Hypothalamus (tissue), 51 donors: ENCODE measurements at regions not wholly inside any gene's neighbourhood (a gene's known extent, or its start where the extent isn't known, plus 50 kb on each side); places are given as distances from the start of the nearest gene placed in this dataset.
"Not testable (repeated sequence)": the region's sequence is repeated elsewhere in the genome, so short reads cannot be mapped to it uniquely, and the experiment has no call there.

ENCODE experiments used
- DNase-seq, 51 donors: peaks; one replicate each; lab custom pipeline; 2025; lab: John Stamatoyannopoulos, UW

GRCh38 chr6:10343320-10343719, 71.6 kb downstream of the TFAP2A start:
- DNase-seq = peak in 1 of 51 donors; percentile 2

- DNase-seq = no peak
Observed at GRCh38 chr6:10341605-10342004, 73.3 kb downstream of the TFAP2A start.

GRCh38 chr6:10338151-10338550, 76.7 kb downstream of the TFAP2A start:
- no peak for DNase-seq

- DNase-seq = not testable (repeated sequence)
Observed at GRCh38 chr6:10337376-10337775, 77.5 kb downstream of the TFAP2A start.

GRCh38 chr6:10332111-10332510, 82.8 kb downstream of the TFAP2A start:
- DNase-seq = no peak

GRCh38 chr6:10331334-10331968, 83.4 kb downstream of the TFAP2A start:
- no peak for DNase-seq

- no peak for DNase-seq
Observed at GRCh38 chr6:10330515-10330914, 84.4 kb downstream of the TFAP2A start.

GRCh38 chr6:10323018-10323417, 91.9 kb downstream of the TFAP2A start:
- DNase-seq = no peak

- DNase-seq = no peak
Observed at GRCh38 chr6:10320291-10320690, 94.6 kb downstream of the TFAP2A start.

- DNase-seq = peak in 47 of 51 donors; percentile 3 to 80 (median 43)
Observed at GRCh38 chr6:10316373-10316721, 98.5 kb downstream of the TFAP2A start.

GRCh38 chr6:10315658-10316372, 99.1 kb downstream of the TFAP2A start:
- peak in 4 of 51 donors; percentile 5 to 68 (median 30) for DNase-seq

- peak in 1 of 51 donors; percentile 10 for DNase-seq
Observed at GRCh38 chr6:10315034-10315433, 99.8 kb downstream of the TFAP2A start.

GRCh38 chr6:10314163-10314955, 100.5 kb downstream of the TFAP2A start:
- no peak for DNase-seq

GRCh38 chr6:10313799-10314162, 101.1 kb downstream of the TFAP2A start:
- DNase-seq = no peak

GRCh38 chr6:10312445-10312844, 102.4 kb downstream of the TFAP2A start:
- DNase-seq = no peak

GRCh38 chr6:10311546-10312405, 103.1 kb downstream of the TFAP2A start:
- not testable (repeated sequence) for DNase-seq

GRCh38 chr6:10310826-10311225, 104.0 kb downstream of the TFAP2A start:
- DNase-seq = no peak

GRCh38 chr6:10310330-10310653, 104.6 kb downstream of the TFAP2A start:
- no peak for DNase-seq

GRCh38 chr6:10309457-10310329, 105.2 kb downstream of the TFAP2A start:
- no peak for DNase-seq

GRCh38 chr6:10307476-10307875, 107.4 kb downstream of the TFAP2A start:
- no peak for DNase-seq
